Amygdala (tissue), 56 donors: ENCODE measurements at regions not wholly inside any gene's neighbourhood (a gene's known extent, or its start where the extent isn't known, plus 50 kb on each side); places are given as distances from the start of the nearest gene placed in this dataset.
A peak's percentile ranks its signal among the peaks of the same experiment; 100 is the strongest.
"Not testable (repeated sequence)": the region's sequence is repeated elsewhere in the genome, so short reads cannot be mapped to it uniquely, and the experiment has no call there.

ENCODE experiments used
- DNase-seq, 56 donors: peaks; one replicate each; lab custom pipeline; 2025; lab: John Stamatoyannopoulos, UW

GRCh38 chr6:115873901-115874300, 186.8 kb downstream of the FRK start:
- DNase-seq: no peak

DNA sequence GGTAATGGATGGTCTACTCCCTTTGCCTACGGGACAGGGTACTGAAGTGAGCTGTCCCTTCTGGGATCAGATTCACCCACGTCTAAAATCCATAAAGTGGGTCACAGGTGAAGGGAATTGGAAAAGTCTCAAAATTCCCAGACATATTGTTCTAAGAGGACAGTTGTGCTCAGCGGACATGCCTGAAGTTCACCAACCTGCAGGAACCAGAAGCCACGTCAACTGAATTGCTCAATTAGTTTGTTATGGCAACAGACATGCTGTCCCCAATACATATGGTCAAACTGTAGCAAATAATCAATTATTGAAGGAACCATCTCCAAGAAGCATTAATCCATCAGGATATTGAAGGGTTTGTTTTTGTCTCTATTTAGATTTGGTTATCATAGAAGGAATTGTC, 190.2 kb downstream of the FRK start:
- DNase-seq: no peak

GRCh38 chr6:115865914-115866313, 194.8 kb downstream of the FRK start:
- peak in 1 of 56 donors; percentile 1 for DNase-seq

GRCh38 chr6:115863211-115863610, 197.5 kb downstream of the FRK start:
- DNase-seq: no peak

- not testable (repeated sequence) for DNase-seq
These were observed 199.0 kb downstream of the FRK start for GRCh38 chr6:115861658-115862057.

- not testable (repeated sequence) for DNase-seq
These were observed 201.1 kb downstream of the FRK start for GRCh38 chr6:115859577-115859976.

DNA sequence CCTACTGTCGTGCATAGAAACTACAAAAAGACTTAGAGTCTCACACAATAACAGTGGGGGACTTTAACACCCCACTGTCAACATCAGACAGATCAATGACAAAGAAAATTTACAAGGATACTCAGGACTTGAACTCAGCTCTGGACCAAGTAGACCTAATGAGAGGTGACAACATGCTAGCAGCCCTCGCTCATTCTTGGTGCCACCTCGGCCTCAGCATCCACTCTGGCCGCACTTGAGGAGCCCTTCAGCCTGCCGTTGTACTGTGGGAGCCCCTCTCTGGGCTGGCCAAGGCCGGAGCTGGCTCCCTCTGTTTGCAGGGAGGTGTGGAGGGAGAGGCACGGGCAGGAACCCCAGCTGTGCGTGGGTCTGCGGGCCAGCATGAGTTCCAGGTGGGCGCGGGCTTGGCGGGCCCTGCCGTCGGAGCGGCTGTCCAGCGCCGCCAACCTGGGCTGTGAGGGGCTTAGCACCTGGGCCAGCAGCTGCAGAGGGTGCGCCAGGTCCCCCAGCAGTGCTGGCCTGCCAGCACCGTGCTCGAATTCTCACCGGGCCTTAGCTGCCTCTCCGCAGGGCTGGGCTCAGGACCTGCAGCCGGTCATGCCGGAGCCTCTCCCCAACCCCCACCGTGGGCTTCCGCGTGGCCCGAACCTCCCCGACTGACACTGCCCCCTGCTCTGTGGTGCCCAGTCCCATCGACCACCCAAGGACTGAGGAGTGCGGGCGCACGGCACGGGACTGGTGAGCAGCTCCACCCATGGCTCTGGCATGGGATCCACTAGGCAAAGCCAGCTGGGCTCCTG, 205.6 kb downstream of the FRK start:
- DNase-seq: no peak

GRCh38 chr6:115847671-115848070, 213.0 kb downstream of the FRK start:
- DNase-seq: no peak

- no peak for DNase-seq
These were observed 216.7 kb downstream of the FRK start for GRCh38 chr6:115843945-115844344.

DNA sequence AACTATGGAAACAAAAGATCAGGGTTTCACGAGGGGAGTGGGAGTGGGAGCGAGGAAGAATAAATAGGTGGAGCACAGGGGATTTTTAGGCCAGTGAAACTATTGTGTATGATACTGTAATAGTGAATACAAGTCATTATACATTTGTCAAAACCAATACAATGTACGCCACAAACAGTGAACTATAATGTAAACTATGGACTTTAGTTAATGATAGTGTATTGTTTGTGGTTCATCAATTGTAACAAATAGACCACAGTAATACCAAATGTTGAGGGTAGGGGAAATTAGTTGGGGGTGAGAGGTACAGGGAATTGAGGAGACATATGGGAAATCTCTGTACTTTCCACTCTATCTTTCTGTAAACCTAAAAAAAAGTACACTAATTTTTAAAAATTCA, 218.4 kb downstream of the FRK start:
- DNase-seq: no peak

- no peak for DNase-seq
These were observed 221.0 kb downstream of the FRK start for GRCh38 chr6:115839583-115840181.

- DNase-seq: peak in 3 of 56 donors; percentile 0 to 17 (median 4)
These were observed 221.8 kb downstream of the FRK start for GRCh38 chr6:115838763-115839401.

DNA sequence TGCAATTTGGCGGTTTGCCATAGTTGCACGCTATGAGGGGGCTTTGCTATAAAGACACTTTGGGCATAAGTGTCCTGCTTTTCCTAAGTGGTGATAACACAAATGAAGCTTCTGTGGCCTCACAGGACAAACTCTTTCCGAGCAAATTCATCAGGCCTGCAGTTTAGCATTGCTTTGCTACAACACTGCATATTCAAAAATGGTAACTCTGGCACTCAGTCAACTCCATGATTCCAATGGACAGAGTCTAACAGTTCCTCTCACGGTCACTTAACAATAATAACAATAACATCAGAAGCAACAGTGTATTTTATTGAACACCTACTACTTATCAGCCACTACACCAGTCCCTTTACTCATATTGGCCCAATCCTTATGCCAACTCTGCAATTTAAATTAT, 222.5 kb downstream of the FRK start:
- DNase-seq: no peak

GRCh38 chr6:115836374-115836773, 224.3 kb downstream of the FRK start:
- DNase-seq: not testable (repeated sequence)

- no peak for DNase-seq
These were observed 225.4 kb downstream of the FRK start for GRCh38 chr6:115835314-115835713.

DNA sequence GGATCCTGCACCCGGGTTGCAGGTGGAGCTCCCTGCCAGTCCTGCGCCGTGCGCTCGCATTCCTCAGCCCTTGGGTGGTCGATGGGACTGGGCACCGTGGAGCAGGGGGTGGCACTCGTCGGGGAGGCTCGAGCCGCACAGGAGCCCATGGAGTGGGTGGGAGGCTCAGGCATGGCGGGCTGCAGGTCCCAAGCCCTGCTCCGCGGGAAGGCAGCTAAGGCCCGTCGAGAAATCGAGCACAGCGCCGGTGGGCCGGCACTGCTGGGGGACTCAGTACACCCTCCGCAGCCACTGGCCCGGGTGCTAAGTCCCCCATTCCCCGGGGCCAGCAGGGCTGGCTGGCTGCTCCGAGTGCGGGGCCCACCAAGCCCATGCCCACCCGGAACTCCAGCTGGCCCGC, 226.1 kb downstream of the FRK start:
- not testable (repeated sequence) for DNase-seq

- no peak for DNase-seq
These were observed 227.9 kb downstream of the FRK start for GRCh38 chr6:115832786-115833185.

- DNase-seq: no peak
These were observed 228.5 kb downstream of the FRK start for GRCh38 chr6:115832186-115832585.

GRCh38 chr6:115830895-115831294, 229.8 kb downstream of the FRK start:
- DNase-seq: no peak

GRCh38 chr6:115821798-115822197, 238.9 kb downstream of the FRK start:
- DNase-seq: no peak

DNA sequence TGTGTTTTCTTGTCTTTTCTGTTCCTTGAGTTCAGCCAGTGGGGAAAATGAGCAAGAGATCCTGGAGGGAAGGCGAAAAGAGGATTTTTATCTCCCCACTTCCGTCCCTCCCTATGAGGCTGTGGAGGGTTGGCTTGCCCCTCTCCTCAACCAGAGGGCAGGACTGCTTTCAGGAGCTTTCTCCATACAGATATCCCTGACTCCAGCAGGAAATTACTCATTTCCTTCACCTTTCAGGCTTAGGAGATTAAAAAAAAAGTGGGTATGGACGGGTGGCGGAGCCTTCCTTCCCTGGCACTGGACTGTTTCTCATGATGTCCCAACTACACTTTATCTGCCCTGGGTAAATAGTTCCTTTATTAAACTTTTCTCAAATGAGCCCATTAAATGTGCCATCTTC, 241.2 kb downstream of the FRK start:
- DNase-seq: no peak

DNA sequence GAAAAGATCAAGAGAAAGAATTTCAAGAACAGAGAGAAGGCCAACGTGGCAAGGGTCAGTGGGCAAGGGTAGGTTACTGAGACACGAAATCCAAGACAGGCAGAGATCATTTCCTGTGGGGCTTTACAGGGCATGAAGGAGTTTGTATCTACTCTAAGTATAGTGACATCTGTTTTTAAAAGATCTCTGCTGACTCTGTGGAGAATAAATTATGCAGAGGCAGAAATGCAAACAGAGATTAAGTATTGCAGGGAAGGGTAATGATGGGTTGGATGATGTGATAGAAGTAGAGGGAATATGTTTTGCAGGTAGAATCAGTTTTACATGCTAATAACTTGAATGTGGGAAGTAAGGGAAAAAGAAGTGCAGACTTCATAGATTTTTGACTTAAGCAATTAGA, 243.5 kb downstream of the FRK start:
- DNase-seq: no peak
